Tibial artery (tissue), 4 donors: ENCODE measurements at regions not wholly inside any gene's neighbourhood (a gene's known extent, or its start where the extent isn't known, plus 50 kb on each side); places are given as distances from the start of the nearest gene placed in this dataset.

ENCODE experiments used
- DNase-seq, 2 donors: peaks; one replicate each; pipeline ENCODE4 v3.0.0-alpha.2; 2019
- H3K27ac ChIP-seq, 2 donors: fragments of 200-600 bp; sonication (generic) in 1 of 2; 1 replicate in 1 of 2; 2 replicates in 1 of 2; pipeline ENCODE4 v1.5.1; 2018 to 2019; ENCODE audit warnings: mild to moderate bottlenecking in 1 of 2
- H3K27me3 ChIP-seq, 2 donors: fragments of 200-600 bp; sonication (generic) in 1 of 2; one replicate each; pipeline versions ENCODE4 v1.5.1 to v1.6.0; 2016 to 2019
- H3K36me3 ChIP-seq, 3 donors: fragments of 200-600 bp; sonication (generic) in 2 of 3; one replicate each; pipeline ENCODE4 v1.5.1; 2016 to 2019; ENCODE audit warnings: mild to moderate bottlenecking in 2 of 3
- H3K4me1 ChIP-seq, 4 donors: fragments of 200-600 bp; sonication (generic) in 2 of 4; 1 replicate in 3 of 4; 2 replicates in 1 of 4; pipeline ENCODE4 v1.5.1; 2016 to 2019
- H3K4me3 ChIP-seq, 2 donors: fragments of 200-600 bp; sonication (generic) in 1 of 2; 1 replicate in 1 of 2; 2 replicates in 1 of 2; pipeline ENCODE4 v1.5.1; 2018 to 2019; ENCODE audit warnings: mild to moderate bottlenecking in 2 of 2
- H3K9me3 ChIP-seq, 3 donors: fragments of 200-600 bp; sonication (generic) in 1 of 3; one replicate each; pipeline ENCODE4 v1.5.1; 2016 to 2019
- intact Hi-C: fragments of 100-400 bp; cut with DNase I; formaldehyde crosslinking; loops from one replicate; pipeline ENCODE4 v1.15.0; 2023; ENCODE audit warnings: low total_unique reads
- TF ChIP-seq, protein P1 (sequence below), 2 experiments: fragments of 200-600 bp in 1 of 2; fragments of 450-650 bp in 1 of 2; IDR thresholded peaks; one replicate each; pipeline ENCODE4 v1.5.1; 2017 to 2019; ENCODE audit warnings: antibody characterized with exemption in 2 of 2, mild to moderate bottlenecking in 1 of 2, moderate library complexity in 1 of 2

DNA sequence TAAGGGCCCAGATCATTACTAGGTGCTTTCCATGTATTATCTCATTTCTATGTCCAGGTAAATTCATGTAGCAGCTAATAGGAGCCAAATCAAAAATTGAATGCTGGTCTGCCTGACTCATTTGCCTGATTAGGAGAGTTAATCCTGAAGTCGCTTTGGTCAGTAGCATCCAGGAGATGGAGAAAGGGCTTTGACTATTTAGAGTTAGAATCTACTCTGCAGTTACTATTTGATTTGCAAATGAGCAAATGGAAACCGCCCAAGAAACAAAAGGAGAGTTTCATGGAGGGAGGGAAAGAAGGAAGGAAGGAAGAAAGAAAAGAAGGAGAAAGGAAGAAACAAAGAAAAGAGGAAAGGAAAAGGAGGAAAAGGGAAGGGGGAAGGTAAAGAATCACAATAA is 539.6 kb upstream of the MMS22L start:
- no peaks in the 10 kb centered on the region for H3K36me3 ChIP-seq
- no peak for DNase-seq
- no peaks in the 10 kb centered on the region for H3K9me3 ChIP-seq
- intact Hi-C loops: no loop called here
- TF ChIP-seq, protein P1, sequence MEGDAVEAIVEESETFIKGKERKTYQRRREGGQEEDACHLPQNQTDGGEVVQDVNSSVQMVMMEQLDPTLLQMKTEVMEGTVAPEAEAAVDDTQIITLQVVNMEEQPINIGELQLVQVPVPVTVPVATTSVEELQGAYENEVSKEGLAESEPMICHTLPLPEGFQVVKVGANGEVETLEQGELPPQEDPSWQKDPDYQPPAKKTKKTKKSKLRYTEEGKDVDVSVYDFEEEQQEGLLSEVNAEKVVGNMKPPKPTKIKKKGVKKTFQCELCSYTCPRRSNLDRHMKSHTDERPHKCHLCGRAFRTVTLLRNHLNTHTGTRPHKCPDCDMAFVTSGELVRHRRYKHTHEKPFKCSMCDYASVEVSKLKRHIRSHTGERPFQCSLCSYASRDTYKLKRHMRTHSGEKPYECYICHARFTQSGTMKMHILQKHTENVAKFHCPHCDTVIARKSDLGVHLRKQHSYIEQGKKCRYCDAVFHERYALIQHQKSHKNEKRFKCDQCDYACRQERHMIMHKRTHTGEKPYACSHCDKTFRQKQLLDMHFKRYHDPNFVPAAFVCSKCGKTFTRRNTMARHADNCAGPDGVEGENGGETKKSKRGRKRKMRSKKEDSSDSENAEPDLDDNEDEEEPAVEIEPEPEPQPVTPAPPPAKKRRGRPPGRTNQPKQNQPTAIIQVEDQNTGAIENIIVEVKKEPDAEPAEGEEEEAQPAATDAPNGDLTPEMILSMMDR (IDR thresholded peaks at IDR 0.05): no peak
- H3K4me1 ChIP-seq: no peaks in the 10 kb centered on the region
- H3K4me3 ChIP-seq: no peak overlapping the region
- H3K27ac ChIP-seq: no peak overlapping the region
- no peaks in the 10 kb centered on the region for H3K27me3 ChIP-seq

DNA sequence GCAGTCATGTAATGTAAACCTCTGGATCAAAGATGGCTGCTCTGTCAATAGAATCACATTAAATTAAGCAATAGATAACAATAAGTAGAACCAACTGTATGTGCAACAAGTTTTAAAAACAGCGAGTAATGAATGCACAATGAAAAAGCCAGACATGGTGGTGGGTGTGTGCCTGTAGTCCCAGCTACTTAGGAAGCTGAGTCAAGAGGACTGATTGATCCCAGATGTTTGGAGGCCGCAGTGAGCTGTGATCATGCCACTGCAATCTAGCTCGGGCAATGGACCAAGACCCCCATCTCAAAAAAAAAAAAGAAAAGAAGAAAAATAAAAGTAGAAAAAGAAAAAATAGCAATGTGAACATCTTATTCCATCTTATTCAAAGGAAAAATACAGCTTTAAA is 558.7 kb upstream of the MMS22L start:
- TF ChIP-seq, protein P1 (IDR thresholded peaks at IDR 0.05): no peak
- Histone ChIP-seq H3K27me3 (no peaks in the 10 kb centered on the region), H3K27ac (no peak overlapping the region), H3K4me1 (no peaks in the 10 kb centered on the region), H3K36me3 (no peaks in the 10 kb centered on the region), H3K4me3 (no peak overlapping the region), H3K9me3 (no peaks in the 10 kb centered on the region)
- no peak for DNase-seq
- intact Hi-C loops: loop anchor here (2.0 kb wide), 1 partner anchor 37 kb away; no protein-coding TSS in a partner anchor

DNA sequence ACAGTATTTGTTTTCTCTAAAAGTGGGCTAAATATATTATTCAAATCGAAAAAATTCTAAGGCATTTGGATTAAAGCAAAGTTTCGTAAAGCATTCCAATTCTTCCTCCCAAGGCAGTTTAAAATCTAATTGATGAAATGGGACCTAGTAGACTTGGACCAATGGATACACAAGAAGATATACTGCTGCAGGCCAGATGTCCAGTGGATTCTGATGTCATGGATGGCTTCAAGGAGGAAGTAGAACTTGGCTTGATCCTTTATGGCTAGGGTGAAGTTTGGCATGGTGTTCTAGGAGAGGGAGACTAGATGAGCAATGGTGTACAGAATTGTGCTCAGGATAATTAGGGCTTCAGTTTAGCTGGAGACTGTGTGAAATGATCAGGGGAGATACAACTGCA is 559.5 kb upstream of the MMS22L start:
- TF ChIP-seq, protein P1 (IDR thresholded peaks at IDR 0.05): no peak
- no peaks in the 10 kb centered on the region for H3K27me3 ChIP-seq
- H3K4me1 ChIP-seq: no peaks in the 10 kb centered on the region
- DNase-seq: no peak
- intact Hi-C loops: loop anchor here (2.0 kb wide), 1 partner anchor 38 kb away; no protein-coding TSS in a partner anchor
- no peak overlapping the region for H3K27ac ChIP-seq
- H3K9me3 ChIP-seq: no peaks in the 10 kb centered on the region
- no peak overlapping the region for H3K4me3 ChIP-seq
- H3K36me3 ChIP-seq: no peaks in the 10 kb centered on the region

DNA sequence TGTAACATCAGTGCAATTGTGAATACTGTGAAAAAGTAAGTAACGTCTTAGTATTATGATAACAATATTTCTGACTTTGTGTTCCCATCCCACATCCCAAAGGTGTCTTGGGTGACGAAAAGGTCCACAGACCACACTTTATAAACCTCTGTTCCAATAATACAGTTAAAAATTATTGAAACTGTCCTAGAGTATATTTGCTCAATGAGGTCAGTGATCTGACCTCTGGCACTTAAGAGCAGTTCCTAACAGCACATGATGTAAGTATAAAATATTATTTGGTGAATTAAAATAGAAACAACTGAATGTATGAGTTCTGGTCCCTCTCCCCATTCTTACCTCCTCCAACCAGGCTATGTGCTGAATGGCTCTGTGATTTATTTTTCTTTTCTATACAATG is 566.4 kb upstream of the MMS22L start:
- Histone ChIP-seq H3K36me3 (no peaks in the 10 kb centered on the region), H3K27me3 (no peaks in the 10 kb centered on the region), H3K4me1 (no peaks in the 10 kb centered on the region), H3K9me3 (no peaks in the 10 kb centered on the region), H3K27ac (no peak overlapping the region), H3K4me3 (no peak overlapping the region)
- DNase-seq: no peak
- intact Hi-C loops: no loop called here
- TF ChIP-seq, protein P1 (IDR thresholded peaks at IDR 0.05): no peak

DNA sequence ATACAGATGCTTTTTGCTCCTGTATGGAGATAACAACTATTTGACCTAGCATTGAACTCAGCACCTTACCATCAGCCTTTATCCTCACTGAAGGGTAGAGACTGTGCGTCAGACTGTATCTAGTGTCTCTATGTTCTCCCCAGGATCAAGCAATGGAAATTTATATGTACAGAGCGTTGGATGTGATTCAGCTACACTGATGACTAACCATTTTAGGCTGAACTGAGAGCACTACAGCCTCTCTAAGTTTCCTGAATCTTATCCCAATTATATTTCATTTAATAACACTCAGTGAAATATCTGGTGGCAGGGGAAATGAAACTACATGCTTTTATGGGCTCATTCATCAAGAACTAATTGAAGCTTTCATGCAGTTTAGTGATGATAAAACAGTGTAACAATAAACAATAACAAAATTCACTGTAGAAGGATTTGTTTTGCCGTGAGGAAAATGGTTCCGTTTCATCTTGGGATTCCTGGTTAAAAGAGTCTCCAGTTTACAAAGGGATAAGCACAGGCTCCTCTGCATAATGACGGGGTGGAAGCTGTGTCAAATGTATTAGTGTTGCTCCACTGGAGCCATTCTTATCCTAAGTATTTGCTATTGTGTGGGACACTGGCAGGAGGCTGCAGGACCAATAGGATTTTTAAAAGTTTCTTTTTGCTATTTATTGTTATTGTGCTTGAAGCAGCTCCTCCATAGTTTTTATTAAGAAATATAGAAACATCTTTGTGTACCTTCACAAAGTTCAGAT is 567.6 kb upstream of the MMS22L start:
- Histone ChIP-seq H3K4me1 (no peaks in the 10 kb centered on the region), H3K36me3 (no peaks in the 10 kb centered on the region), H3K27ac (no peak overlapping the region), H3K27me3 (no peaks in the 10 kb centered on the region), H3K4me3 (no peak overlapping the region), H3K9me3 (no peaks in the 10 kb centered on the region)
- intact Hi-C loops: no loop called here
- TF ChIP-seq, protein P1 (IDR thresholded peaks at IDR 0.05): no peak
- DNase-seq: no peak
